NB4 (cell line): ENCODE measurements at regions not wholly inside any gene's neighbourhood (a gene's known extent, or its start where the extent isn't known, plus 50 kb on each side); places are given as distances from the start of the nearest gene placed in this dataset.

Experiments
- POLR2A ChIP-seq: IDR thresholded peaks from 2 replicates; pipeline ENCODE4 v1.6.1; 2011; ENCODE audit warnings: mild to moderate bottlenecking; ENCODE audit not compliant: insufficient read length; ENCODE audit errors: extremely low read depth
- TF ChIP-seq, protein P1 (sequence below): IDR thresholded peaks from one replicate; pipeline ENCODE4 v1.5.1; 2012; ENCODE audit warnings: low read depth, low read length
- TF ChIP-seq, protein P2 (sequence below): IDR thresholded peaks from 2 replicates; pipeline ENCODE4 v1.6.1; 2011; ENCODE audit warnings: low read depth, low read length

DNA sequence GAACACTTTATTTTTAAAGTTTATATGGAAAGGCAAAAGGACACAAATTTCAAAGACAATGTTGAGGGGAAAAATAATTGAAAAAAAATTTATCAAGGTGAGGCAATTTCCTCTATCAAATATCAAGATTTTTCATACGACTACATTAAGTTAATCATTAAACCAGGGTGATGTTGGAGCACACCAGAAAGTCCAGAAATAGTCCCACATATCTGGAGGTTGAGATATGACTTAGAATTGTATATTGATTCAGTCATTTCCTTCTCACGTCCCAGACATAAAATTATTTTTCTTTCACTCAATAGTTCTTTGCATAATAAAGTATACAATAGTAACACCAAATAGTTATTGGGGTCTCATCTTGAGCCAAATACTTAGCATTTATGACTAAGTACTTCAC is 605.1 kb downstream of the NUP35 start:
- TF ChIP-seq, protein P1, sequence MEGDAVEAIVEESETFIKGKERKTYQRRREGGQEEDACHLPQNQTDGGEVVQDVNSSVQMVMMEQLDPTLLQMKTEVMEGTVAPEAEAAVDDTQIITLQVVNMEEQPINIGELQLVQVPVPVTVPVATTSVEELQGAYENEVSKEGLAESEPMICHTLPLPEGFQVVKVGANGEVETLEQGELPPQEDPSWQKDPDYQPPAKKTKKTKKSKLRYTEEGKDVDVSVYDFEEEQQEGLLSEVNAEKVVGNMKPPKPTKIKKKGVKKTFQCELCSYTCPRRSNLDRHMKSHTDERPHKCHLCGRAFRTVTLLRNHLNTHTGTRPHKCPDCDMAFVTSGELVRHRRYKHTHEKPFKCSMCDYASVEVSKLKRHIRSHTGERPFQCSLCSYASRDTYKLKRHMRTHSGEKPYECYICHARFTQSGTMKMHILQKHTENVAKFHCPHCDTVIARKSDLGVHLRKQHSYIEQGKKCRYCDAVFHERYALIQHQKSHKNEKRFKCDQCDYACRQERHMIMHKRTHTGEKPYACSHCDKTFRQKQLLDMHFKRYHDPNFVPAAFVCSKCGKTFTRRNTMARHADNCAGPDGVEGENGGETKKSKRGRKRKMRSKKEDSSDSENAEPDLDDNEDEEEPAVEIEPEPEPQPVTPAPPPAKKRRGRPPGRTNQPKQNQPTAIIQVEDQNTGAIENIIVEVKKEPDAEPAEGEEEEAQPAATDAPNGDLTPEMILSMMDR: no peak
- no peak for TF ChIP-seq POLR2A
- TF ChIP-seq, protein P2, sequence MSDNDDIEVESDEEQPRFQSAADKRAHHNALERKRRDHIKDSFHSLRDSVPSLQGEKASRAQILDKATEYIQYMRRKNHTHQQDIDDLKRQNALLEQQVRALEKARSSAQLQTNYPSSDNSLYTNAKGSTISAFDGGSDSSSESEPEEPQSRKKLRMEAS: no peak
